ENCODE measurements at regions not wholly inside any gene's neighbourhood (a gene's known extent, or its start where the extent isn't known, plus 50 kb on each side); places are given as distances from the start of the nearest gene placed in this dataset.

DNA sequence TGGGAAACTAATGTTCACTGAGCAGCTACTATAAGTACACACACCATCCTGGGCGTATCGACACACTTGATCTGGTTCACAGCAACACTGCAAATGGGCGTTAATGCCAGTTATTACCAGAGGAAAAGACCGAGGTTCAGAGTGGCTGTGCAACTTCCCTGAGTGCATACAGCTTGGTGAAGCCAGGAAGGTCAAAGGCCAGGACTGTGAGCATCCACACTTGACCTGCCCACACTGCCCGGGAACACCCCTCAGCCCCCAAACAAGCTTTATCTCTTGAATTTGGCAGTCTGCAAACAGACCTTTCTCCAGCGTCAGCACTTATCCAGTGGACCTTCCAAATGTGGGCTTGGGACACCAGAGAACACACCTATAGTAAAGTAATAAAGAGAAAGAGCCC, 312.6 kb downstream of the BCL11B start:
- DNase-seq, result no peak

DNA sequence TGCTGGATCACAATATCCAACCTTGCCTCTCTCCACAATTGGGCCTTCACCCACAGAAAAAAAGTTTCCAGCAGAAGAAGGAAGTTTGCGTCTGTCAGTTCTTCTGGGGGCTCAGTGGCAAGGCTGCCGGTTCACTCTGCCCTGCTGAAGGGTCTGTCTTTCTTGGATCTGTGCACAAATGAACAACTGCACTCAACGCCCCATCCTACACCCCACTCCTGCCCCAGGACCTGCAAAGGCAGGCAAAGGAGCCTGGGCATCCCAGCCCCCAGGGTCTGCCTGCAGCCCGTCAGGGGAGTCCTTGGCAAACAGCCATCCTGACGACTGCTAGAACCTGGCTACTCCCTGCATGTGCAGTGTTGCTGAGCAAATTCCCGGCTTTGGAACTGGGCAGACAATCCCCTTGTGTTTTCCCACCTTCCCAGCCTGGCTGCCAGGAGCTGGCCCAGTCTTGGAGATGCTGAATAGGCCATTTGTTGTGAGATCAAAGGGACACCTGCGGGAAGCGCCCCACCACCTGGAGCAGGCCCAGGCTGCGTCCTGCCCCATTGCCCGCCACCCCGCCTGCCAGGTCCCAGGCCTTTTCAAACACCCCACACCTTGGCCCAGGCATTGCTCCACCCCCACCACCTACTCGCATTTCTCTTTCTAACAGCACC, 311.9 kb downstream of the BCL11B start:
- no peak for DNase-seq

DNA sequence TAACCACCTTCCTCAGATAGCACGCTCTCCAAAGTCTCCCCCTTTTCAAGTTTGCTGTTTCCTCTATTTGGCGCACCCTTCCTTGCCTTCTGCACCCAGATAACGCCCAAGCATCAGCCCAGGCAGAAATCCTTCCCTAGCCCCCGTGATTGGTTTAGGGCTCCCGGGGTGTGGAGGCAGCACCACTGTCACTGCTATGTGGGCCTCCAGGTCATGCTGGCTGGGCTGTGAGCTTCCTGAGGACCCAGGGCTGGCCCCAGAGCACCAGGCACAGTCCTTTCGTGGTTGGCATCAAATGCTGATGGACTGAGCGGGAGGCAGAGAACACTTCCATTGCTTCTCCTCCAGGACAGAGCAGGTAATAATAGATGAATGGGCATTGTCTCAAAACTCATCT, 311.4 kb downstream of the BCL11B start:
- DNase-seq, result no peak

GRCh38 chr14:98961191-98961590, 310.8 kb downstream of the BCL11B start:
- DNase-seq, result no peak

DNA sequence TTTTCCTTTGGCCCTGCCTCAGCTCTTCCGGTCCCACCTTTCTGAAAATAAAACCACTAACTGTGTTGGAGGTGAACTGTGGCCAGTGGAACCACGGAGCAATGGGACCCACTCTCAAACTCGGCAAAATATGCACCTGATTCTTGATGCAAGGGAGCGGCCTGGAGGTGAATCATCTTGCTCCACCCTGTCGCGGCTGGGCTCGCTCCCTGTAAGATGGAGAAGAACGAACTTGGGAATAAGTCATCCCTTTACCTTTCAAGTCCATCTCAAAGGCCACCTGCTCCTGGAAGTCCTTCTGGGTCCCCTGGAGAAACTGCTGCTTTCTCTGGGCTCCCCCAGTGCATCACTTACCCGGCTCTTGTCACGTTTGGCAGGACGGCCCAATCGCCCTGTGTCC, 309.9 kb downstream of the BCL11B start:
- DNase-seq, result no peak

GRCh38 chr14:98963610-98964009, 308.4 kb downstream of the BCL11B start:
- no peak for DNase-seq

GRCh38 chr14:98964171-98964570, 307.8 kb downstream of the BCL11B start:
- DNase-seq, result no peak

DNA sequence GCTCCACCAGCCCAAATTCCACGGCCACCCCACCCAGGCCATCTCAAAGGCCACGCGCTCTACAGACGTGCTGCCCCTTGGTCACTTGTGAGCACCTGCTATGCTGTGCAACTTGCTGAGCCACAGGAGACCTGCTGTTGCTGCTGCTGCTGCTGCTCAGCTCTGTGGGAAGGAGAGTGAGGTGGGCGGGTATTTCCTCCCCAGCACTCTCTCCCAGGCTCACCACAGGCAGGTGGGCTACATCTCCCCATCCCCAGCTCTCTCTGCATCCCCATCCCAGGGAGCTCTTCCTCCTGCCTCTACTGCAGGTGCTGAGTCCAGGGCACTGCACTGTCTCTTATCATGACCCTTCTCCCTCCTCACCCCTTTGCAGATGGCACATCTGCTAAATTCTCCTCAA, 306.9 kb downstream of the BCL11B start:
- no peak for DNase-seq

DNA sequence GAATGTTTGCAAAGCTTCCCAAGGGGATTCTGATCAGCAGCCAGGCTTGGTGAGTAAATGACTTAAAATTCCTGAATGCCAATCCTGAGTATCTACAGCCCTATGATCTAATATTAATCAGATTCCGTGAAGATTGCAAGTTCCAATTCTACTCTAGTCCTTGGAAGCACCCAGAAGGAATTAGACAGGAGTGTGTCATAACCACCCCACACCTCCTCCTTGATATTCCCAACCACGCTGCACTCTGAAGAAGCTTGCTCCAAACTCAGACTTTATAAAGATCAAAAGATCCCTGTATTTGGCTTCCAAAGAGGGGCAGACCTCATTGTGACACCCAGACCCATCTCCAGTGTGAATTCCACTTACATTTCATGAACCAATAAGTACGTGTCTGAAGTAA, 306.0 kb downstream of the BCL11B start:
- no peak for DNase-seq

GRCh38 chr14:98966475-98967162, 305.4 kb downstream of the BCL11B start:
- DNase-seq, result no peak

- no peak for DNase-seq
Observed at GRCh38 chr14:98974113-98974512, 297.9 kb downstream of the BCL11B start.

DNA sequence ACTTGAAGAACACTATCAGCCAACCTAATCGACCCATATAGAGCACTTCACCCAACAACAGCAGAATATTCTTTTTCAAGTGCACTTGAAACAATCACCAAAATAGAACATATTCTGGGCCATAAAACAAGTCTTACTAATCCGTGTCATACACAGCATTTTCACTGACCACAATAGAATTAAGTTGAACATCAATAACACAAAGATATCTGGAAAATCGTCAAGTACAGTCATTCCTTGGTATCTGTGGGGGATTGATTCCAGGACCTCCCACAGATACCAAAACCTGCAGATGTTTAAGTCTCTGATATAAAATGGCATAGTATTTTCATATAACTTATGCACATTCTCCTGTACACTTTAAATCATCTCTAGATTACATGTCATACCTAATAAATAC, 295.7 kb downstream of the BCL11B start:
- DNase-seq, result no peak

- no peak for DNase-seq
Observed at GRCh38 chr14:98977451-98977850, 294.5 kb downstream of the BCL11B start.

DNA sequence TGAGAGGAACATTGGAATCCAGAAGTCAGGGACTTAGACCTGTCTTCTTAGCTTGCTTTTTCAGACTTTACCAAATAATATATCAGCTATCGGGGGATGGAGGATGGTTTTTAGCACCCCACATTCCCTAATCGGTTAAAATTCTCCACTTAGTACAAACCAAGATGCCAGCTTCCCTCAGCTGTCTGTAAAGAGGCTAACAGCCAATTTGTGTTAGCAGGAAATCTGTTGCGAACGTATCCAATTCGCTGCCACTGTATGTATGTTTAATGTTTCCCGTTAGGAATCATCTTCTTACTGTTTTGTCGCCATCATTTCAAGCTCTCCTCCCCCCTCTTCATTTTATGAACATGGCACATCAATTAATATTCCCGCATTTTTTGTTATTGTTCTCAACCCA, 289.0 kb downstream of the BCL11B start:
- no peak for DNase-seq

GRCh38 chr14:98984027-98984718, 287.8 kb downstream of the BCL11B start:
- no peak for DNase-seq

DNA sequence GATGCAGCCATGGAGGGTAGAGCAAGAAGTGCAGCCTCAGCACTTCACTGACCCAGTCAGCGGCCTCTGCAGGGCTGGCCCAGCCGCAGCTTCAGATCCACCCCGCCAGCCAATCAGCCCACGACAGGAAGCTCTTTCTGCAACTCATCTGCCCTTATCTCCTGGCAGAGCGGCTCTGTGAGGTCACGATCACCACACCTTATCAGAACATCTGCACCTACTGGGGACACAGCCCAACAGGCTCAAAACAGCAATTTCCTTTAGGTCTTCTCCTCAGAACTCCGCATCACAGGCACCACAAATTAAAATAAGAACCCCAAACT, 287.3 kb downstream of the BCL11B start:
- no peak for DNase-seq

DNA sequence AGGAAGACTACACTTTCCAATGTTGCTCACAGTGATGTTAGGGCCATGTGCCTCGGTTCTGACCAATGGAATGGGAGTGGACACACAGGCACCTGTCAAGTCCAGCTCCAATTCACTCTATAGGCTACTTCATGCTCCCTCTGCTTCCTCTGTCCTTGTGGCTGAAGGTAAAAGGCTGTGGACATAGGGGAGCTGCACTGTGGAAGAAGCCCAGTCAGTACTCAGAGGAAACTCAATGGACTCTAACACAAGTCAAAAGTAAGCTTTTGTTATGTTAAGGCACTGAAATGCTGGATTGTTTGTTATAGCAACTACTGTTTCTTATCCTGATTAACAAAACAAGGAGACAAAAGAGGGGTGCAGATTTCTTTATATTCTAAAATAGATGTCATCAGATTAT, 278.2 kb downstream of the BCL11B start:
- no peak for DNase-seq

DNA sequence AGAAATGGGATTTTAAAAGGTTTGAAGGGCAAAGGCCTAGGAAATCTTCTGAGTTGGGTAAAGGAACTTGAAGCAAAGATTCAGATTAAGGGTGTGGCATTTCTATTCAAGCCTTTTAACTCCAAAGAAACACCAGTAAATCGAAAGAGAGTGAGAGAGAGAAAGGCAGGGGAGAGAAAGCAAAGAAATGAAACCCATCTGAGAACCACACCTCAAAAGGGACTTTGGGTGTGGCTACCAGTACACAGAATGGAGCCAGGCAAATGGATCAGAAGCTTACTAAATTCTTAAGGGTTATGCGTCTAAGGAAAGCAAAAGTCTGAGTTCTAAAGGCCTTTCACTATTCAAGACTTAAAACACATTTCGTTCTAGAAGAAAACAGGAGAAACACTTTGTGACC, 277.4 kb downstream of the BCL11B start:
- no peak for DNase-seq

DNA sequence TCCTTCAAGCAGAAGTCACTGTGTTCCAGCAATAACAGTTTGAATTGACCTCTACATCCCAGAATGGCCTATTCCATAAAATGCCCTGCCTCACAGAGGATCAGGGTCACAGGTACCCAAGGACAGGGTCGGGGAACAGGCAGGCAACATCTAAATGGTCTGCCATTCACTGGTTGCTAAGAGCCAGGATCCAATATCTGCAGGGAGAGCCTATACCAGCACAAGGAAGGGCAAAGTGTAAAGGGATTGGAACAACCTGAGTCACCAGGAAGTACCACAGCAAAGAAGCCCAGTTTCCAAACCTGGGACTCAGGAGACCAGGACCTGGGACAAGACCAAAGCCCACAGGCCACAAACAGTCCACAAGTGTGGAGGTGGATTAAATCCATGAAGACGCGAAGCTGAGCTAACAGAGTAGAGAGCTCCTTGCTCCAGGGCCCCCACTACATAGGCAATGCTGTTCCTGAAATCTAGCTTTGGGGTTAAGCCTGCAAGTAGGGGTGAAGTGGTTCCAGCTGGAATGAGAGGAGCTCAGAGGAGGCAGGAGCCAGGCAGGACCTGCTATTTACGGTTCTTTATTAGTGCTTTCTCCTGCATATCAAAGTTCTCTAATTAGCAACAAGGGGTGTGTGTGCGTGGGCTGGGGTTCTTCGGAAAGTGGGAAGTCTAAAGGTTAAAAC, 274.3 kb downstream of the BCL11B start:
- DNase-seq, result no peak

GRCh38 chr14:98999345-98999744, 272.7 kb downstream of the BCL11B start:
- no peak for DNase-seq

DNA sequence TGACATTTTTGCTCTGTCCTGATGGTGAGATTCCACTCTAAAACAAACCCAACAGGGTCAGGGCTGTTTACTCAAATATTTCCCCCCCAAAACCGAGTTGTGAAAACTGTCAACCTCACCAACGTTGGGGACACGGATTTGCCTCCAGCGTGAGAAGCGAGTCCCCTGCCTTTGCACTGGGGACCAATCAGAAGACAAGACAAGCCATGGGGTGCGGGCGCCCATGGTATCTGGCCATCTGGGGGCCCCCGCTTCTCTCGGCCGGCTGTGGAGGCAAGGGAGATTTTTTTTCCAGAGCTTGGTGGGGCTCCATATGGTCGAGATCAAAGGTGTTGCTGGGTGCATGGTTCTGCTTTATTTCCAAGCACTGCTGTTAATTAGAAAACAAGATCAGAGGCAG, 272.1 kb downstream of the BCL11B start:
- no peak for DNase-seq

DNA sequence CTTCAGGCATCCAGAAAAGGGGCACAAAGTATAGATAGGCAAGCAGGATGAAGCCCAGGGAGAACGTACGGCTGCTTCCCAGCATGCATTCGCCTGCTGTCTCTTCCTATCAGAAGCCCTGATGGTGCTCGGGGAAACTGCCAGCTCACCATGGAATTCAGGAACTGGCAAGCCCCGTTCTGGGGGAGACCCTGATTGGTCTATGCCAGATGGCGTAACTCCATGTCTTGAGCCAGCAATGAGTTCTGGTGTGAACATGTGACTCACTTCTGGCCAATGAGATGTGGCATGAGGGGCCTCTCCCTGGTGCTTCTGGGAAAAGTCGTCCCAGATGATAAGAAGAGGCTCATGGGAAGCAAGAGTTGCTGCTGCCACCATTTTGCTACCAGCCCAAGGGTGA, 270.8 kb downstream of the BCL11B start:
- DNase-seq, result no peak

GRCh38 chr14:99003646-99004045, 268.4 kb downstream of the BCL11B start:
- no peak for DNase-seq

DNA sequence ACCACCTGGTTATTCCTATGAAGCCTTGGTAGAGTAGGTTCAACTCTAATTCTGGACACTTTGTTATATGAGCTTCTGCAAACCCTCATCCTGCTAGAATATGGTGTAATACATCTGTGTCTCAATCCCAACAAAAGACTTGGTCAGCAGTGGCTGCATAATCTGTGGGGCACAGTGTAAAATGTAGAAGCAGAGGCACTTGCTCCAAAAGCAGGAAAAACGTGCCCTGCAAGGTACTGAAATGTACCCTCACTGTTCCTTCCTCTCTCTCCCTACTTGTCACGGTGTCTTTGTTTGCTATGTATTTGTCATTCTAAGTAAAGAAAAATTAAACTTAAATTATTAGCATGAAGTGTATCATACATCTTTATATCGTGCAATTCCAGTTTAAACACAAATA, 267.9 kb downstream of the BCL11B start:
- no peak for DNase-seq

Data from DMS53 (cell line).